MM.1S (cell line): ENCODE measurements at regions not wholly inside any gene's neighbourhood (a gene's known extent, or its start where the extent isn't known, plus 50 kb on each side); places are given as distances from the start of the nearest gene placed in this dataset.

Experiments
- DNase-seq: peaks from one replicate; pipeline ENCODE4 v3.0.0-alpha.2; 2015
- H2AFZ ChIP-seq: fragments of 300-600 bp; sonication (generic); 2 replicates; pipeline ENCODE4 v1.6.0; 2016; ENCODE audit warnings: antibody characterized with exemption, low read length
- H3F3A ChIP-seq: fragments of 300-600 bp; sonication (generic); 2 replicates; pipeline ENCODE4 v1.6.1; 2016; ENCODE audit warnings: mild to moderate bottlenecking, antibody characterized with exemption, low read length, moderate library complexity, mixed read lengths; ENCODE audit not compliant: insufficient read depth
- H3K27ac ChIP-seq: fragments of 300-600 bp; sonication (generic); 2 replicates; pipeline ENCODE4 v1.5.1; 2016; ENCODE audit warnings: mild to moderate bottlenecking, low read length
- H3K27me3 ChIP-seq: fragments of 300-600 bp; sonication (generic); replicated peaks from 2 replicates; pipeline ENCODE4 v1.6.0; 2016; ENCODE audit warnings: low read length; ENCODE audit not compliant: insufficient read depth
- H3K36me3 ChIP-seq: fragments of 300-600 bp; sonication (generic); replicated peaks from 2 replicates; pipeline ENCODE4 v1.6.1; 2016; ENCODE audit warnings: mild to moderate bottlenecking, low read length, mixed read lengths; ENCODE audit not compliant: insufficient read depth
- H3K4me1 ChIP-seq: fragments of 300-600 bp; sonication (generic); 2 replicates; pipeline ENCODE4 v1.6.1; 2016; ENCODE audit warnings: low read length, mixed read lengths
- H3K4me2 ChIP-seq: fragments of 300-600 bp; sonication (generic); 2 replicates; pipeline ENCODE4 v1.6.0; 2016; ENCODE audit warnings: low read depth, low read length
- H3K4me3 ChIP-seq: fragments of 300-600 bp; sonication (generic); 2 replicates; pipeline ENCODE4 v1.5.1; 2016; ENCODE audit warnings: low read length, mixed read lengths
- H3K79me2 ChIP-seq: fragments of 300-600 bp; sonication (generic); 2 replicates; pipeline ENCODE4 v1.6.1; 2016; ENCODE audit warnings: mixed run types, low read length, mixed read lengths
- H3K9ac ChIP-seq: fragments of 300-600 bp; sonication (generic); 2 replicates; pipeline ENCODE4 v1.6.1; 2016; ENCODE audit warnings: low read length, mixed read lengths
- H3K9me2 ChIP-seq: fragments of 300-600 bp; sonication (generic); replicated peaks from 2 replicates; pipeline ENCODE4 v1.6.1; 2016; ENCODE audit warnings: mild to moderate bottlenecking, low read length, mixed read lengths; ENCODE audit not compliant: insufficient read depth
- H3K9me3 ChIP-seq: fragments of 300-600 bp; sonication (generic); replicated peaks from 2 replicates; pipeline ENCODE4 v1.6.1; 2016; ENCODE audit warnings: mild to moderate bottlenecking, low read length, mixed read lengths; ENCODE audit not compliant: insufficient read depth
- H4K20me1 ChIP-seq: fragments of 300-600 bp; sonication (generic); 2 replicates; pipeline ENCODE4 v1.6.1; 2016; ENCODE audit warnings: mild to moderate bottlenecking, low read length, moderate library complexity, mixed read lengths; ENCODE audit not compliant: insufficient read depth
- CTCF ChIP-seq: fragments of 300-600 bp; sonication (generic); IDR thresholded peaks from 2 replicates; pipeline ENCODE4 v1.5.1; 2016; ENCODE audit warnings: antibody characterized with exemption, low read length, mixed read lengths
- EZH2 ChIP-seq: fragments of 300-600 bp; sonication (generic); optimal IDR thresholded peaks from 2 replicates; pipeline ENCODE3; 2017; ENCODE audit warnings: low read depth, mild to moderate bottlenecking, antibody characterized with exemption, low read length, mixed read lengths
- EZH2phosphoT487 ChIP-seq: fragments of 300-600 bp; sonication (generic); IDR thresholded peaks from 2 replicates; pipeline ENCODE4 v1.6.1; 2018; ENCODE audit warnings: antibody characterized with exemption, low read length

GRCh38 chr11:38672445-38672844 lies 2074.4 kb upstream of the RAG2 start:
- no peaks in the 10 kb centered on the region for H3K9me2 ChIP-seq
- no peaks in the 10 kb centered on the region for H3K27me3 ChIP-seq
- no peaks in the 10 kb centered on the region for H3K4me1 ChIP-seq
- TF ChIP-seq EZH2phosphoT487 (no peak), EZH2 (no peak), CTCF (no peak)
- H3F3A ChIP-seq, result no peaks in the 10 kb centered on the region
- no peak overlapping the region for H3K4me2 ChIP-seq
- H3K36me3 ChIP-seq, result no peaks in the 10 kb centered on the region
- H2AFZ ChIP-seq, result no peak overlapping the region
- no peak for DNase-seq
- no peaks in the 10 kb centered on the region for H4K20me1 ChIP-seq
- H3K4me3 ChIP-seq, result no peak overlapping the region
- H3K9ac ChIP-seq, result no peak overlapping the region
- no peak overlapping the region for H3K27ac ChIP-seq
- H3K9me3 ChIP-seq, result no peaks in the 10 kb centered on the region
- no peaks in the 10 kb centered on the region for H3K79me2 ChIP-seq

- no peak for TF ChIP-seq CTCF
- TF ChIP-seq EZH2, result no peak
- no peak for TF ChIP-seq EZH2phosphoT487
- Histone ChIP-seq H3K4me1 (no peaks in the 10 kb centered on the region), H2AFZ (no peak overlapping the region), H3K9me3 (no peaks in the 10 kb centered on the region), H3K9me2 (no peaks in the 10 kb centered on the region), H3K79me2 (no peaks in the 10 kb centered on the region), H3K27me3 (no peaks in the 10 kb centered on the region), H3K36me3 (no peaks in the 10 kb centered on the region), H3K4me3 (no peak overlapping the region), H4K20me1 (no peaks in the 10 kb centered on the region), H3F3A (no peaks in the 10 kb centered on the region), H3K4me2 (no peak overlapping the region), H3K27ac (no peak overlapping the region), H3K9ac (no peak overlapping the region)
- no peak for DNase-seq
Observed at GRCh38 chr11:38667359-38667758, 2069.3 kb upstream of the RAG2 start.

- H3K4me2 ChIP-seq, result no peak overlapping the region
- no peaks in the 10 kb centered on the region for H3K9me2 ChIP-seq
- no peak overlapping the region for H3K9ac ChIP-seq
- no peak overlapping the region for H2AFZ ChIP-seq
- no peaks in the 10 kb centered on the region for H3K4me1 ChIP-seq
- H3K36me3 ChIP-seq, result no peaks in the 10 kb centered on the region
- DNase-seq, result no peak
- H3K27me3 ChIP-seq, result no peaks in the 10 kb centered on the region
- H3K9me3 ChIP-seq, result no peaks in the 10 kb centered on the region
- H3K27ac ChIP-seq, result no peak overlapping the region
- H3K4me3 ChIP-seq, result no peak overlapping the region
- no peaks in the 10 kb centered on the region for H3K79me2 ChIP-seq
- H4K20me1 ChIP-seq, result no peaks in the 10 kb centered on the region
- no peak for TF ChIP-seq EZH2phosphoT487
- TF ChIP-seq EZH2, result no peak
- TF ChIP-seq CTCF, result no peak
- no peaks in the 10 kb centered on the region for H3F3A ChIP-seq
Observed at GRCh38 chr11:38648604-38649003, 2050.6 kb upstream of the RAG2 start.
